ENCODE measurements at regions not wholly inside any gene's neighbourhood (a gene's known extent, or its start where the extent isn't known, plus 50 kb on each side); places are given as distances from the start of the nearest gene placed in this dataset.

DNA sequence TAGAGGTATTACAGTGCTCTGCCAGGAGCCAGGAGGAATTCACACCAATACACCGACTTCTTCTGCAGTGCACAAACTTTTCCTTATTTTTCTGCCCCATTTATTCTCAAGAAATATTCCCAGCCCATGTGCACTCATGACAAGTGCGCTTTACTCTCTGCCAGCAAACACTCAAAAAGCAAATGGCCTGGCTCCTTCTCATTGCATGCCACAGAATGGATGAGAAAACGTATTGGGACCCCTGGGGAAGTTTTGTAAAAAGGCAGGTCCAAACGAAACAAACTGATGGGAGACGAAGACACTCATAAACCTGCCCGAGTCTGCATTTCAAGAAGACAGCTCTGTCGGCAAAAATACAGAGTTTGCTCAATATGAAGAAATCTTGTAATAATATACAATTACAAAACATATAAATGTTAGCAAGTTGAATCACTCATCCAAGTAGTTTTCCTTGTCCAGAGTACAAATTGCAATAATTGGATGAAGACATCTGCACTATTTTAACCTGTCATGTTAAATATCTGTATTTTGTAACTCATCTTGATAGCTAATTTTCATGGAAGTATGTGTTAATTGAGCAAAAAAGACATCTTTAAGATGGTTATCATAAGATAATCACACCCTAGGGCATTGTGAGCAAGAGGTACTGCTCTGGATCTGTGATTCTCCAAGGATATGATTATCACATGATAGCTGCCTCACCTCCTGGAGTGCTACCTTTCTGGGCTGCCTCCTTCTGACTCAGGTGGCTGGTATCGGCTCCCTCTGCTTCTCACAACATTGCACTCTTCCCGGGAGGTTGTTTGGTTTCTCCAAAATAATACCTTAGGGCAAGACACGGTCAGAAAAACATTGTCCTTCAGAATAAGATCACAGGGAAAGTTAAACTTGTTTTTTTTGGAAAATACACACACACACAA, 260.8 kb upstream of the G2E3 start:
- no peak overlapping the region for H3K4me2 ChIP-seq
- TF ChIP-seq, protein P1, sequence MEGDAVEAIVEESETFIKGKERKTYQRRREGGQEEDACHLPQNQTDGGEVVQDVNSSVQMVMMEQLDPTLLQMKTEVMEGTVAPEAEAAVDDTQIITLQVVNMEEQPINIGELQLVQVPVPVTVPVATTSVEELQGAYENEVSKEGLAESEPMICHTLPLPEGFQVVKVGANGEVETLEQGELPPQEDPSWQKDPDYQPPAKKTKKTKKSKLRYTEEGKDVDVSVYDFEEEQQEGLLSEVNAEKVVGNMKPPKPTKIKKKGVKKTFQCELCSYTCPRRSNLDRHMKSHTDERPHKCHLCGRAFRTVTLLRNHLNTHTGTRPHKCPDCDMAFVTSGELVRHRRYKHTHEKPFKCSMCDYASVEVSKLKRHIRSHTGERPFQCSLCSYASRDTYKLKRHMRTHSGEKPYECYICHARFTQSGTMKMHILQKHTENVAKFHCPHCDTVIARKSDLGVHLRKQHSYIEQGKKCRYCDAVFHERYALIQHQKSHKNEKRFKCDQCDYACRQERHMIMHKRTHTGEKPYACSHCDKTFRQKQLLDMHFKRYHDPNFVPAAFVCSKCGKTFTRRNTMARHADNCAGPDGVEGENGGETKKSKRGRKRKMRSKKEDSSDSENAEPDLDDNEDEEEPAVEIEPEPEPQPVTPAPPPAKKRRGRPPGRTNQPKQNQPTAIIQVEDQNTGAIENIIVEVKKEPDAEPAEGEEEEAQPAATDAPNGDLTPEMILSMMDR (conservative IDR thresholded peaks at IDR 0.05; ENCODE audit: low read depth, low read length): no peak

DNA sequence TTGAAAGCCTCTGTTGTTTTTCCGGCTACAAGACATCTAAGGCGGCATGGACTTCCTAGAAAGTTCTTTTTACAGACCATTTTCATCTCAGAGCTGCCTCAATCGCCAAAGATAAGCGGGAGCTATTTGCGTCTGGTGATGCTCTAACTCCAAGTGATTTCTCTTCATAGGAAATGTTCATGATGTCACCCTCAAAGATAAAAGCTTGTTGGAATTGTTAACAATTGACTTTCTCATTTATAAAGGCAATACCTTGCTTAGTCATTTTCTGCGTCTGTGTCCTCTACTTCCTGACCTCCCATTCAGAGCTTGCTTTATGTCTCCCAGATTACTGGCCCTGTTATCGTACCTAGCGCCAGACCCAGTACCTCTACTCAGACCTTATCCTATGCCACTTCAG, 259.0 kb upstream of the G2E3 start:
- H3K4me3 ChIP-seq (IDR thresholded peaks at IDR 0.05; ENCODE audit: insufficient read depth, low read depth, low read length): no peak overlapping the region
- no peak overlapping the region for H3K9ac ChIP-seq
- no peaks in the 10 kb centered on the region for H3K36me3 ChIP-seq (ENCODE audit: insufficient read depth)
- no peaks in the 10 kb centered on the region for H3K4me1 ChIP-seq (ENCODE audit: low read depth, poor library complexity, severe bottlenecking)
- TF ChIP-seq, protein P1 (conservative IDR thresholded peaks at IDR 0.05; ENCODE audit: low read depth, low read length): no peak
- H2AFZ ChIP-seq (ENCODE audit: low read depth): no peak overlapping the region
- no peaks in the 10 kb centered on the region for H3K79me2 ChIP-seq (ENCODE audit: insufficient read depth, low read depth)
- no peaks in the 10 kb centered on the region for H3K27me3 ChIP-seq (ENCODE audit: insufficient read depth, low read depth)
- H4K20me1 ChIP-seq (ENCODE audit: insufficient read depth): no peaks in the 10 kb centered on the region
- no peak overlapping the region for H3K27ac ChIP-seq
- no peak overlapping the region for H3K4me2 ChIP-seq

More for the DNA sequence above, 260.8 kb upstream of the G2E3 start:
- no peak overlapping the region for H3K4me3 ChIP-seq (IDR thresholded peaks at IDR 0.05; ENCODE audit: insufficient read depth, low read depth, low read length)
- no peak overlapping the region for H3K9ac ChIP-seq
- no peaks in the 10 kb centered on the region for H4K20me1 ChIP-seq (ENCODE audit: insufficient read depth)
- H2AFZ ChIP-seq (ENCODE audit: low read depth): no peak overlapping the region
- no peak overlapping the region for H3K27ac ChIP-seq
- no peaks in the 10 kb centered on the region for H3K79me2 ChIP-seq (ENCODE audit: insufficient read depth, low read depth)
- no peaks in the 10 kb centered on the region for H3K27me3 ChIP-seq (ENCODE audit: insufficient read depth, low read depth)
- H3K36me3 ChIP-seq (ENCODE audit: insufficient read depth): no peaks in the 10 kb centered on the region
- H3K4me1 ChIP-seq (ENCODE audit: low read depth, poor library complexity, severe bottlenecking): no peaks in the 10 kb centered on the region

DNA sequence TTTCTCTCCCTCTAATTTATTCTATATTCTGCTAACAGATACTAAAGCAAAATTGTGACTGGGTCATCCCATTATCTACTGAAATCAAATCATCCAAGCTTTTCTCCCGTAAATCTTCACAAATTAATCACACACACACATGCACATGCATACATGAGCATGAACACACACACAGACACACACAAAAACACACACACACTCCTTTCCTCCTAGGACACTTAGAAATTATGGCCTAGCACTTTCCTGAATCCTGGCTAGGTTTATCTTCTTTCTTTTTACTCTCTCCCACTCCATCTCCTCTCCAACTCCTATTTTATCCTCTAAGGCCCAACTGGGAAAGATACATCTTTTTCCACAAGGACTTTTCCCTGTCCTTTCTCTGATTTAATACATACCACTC, 255.6 kb upstream of the G2E3 start:
- no peaks in the 10 kb centered on the region for H3K4me1 ChIP-seq (ENCODE audit: low read depth, poor library complexity, severe bottlenecking)
- H3K4me3 ChIP-seq (IDR thresholded peaks at IDR 0.05; ENCODE audit: insufficient read depth, low read depth, low read length): no peak overlapping the region
- no peak overlapping the region for H3K4me2 ChIP-seq
- TF ChIP-seq, protein P1 (conservative IDR thresholded peaks at IDR 0.05; ENCODE audit: low read depth, low read length): no peak
- no peaks in the 10 kb centered on the region for H4K20me1 ChIP-seq (ENCODE audit: insufficient read depth)
- no peak overlapping the region for H3K9ac ChIP-seq
- no peaks in the 10 kb centered on the region for H3K27me3 ChIP-seq (ENCODE audit: insufficient read depth, low read depth)
- H2AFZ ChIP-seq (ENCODE audit: low read depth): no peak overlapping the region
- no peaks in the 10 kb centered on the region for H3K36me3 ChIP-seq (ENCODE audit: insufficient read depth)
- no peaks in the 10 kb centered on the region for H3K79me2 ChIP-seq (ENCODE audit: insufficient read depth, low read depth)
- no peak overlapping the region for H3K27ac ChIP-seq

DNA sequence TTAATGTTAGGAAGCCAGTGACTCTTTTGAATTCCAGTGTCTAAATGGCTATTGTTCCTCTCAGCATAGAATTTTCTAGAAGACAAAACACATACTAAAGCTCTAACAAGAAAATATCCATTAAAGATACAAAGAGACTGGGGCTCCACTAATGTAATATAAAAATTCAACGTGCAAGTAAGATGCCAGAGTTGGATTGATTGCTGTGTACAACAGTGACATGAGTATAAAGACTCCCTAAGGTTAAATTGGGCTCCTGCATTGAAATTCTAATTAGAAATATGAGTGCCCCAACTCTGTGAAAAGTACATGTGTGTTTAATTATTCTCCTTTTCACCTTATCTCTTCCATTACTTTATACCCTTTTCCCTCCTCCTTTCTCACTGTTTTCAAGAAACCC, 253.6 kb upstream of the G2E3 start:
- Histone ChIP-seq H3K27ac (no peak overlapping the region), H2AFZ (ENCODE audit: low read depth) (no peak overlapping the region), H3K27me3 (ENCODE audit: insufficient read depth, low read depth) (no peaks in the 10 kb centered on the region), H3K9ac (no peak overlapping the region), H3K4me2 (no peak overlapping the region), H3K79me2 (ENCODE audit: insufficient read depth, low read depth) (no peaks in the 10 kb centered on the region), H3K4me1 (ENCODE audit: low read depth, poor library complexity, severe bottlenecking) (no peaks in the 10 kb centered on the region), H3K4me3 (IDR thresholded peaks at IDR 0.05; ENCODE audit: insufficient read depth, low read depth, low read length) (no peak overlapping the region), H4K20me1 (ENCODE audit: insufficient read depth) (no peaks in the 10 kb centered on the region), H3K36me3 (ENCODE audit: insufficient read depth) (no peaks in the 10 kb centered on the region)
- TF ChIP-seq, protein P1 (conservative IDR thresholded peaks at IDR 0.05; ENCODE audit: low read depth, low read length): no peak

Data from KMS-11 (cell line).